GM12873 (cell line): ENCODE measurements at regions not wholly inside any gene's neighbourhood (a gene's known extent, or its start where the extent isn't known, plus 50 kb on each side); places are given as distances from the start of the nearest gene placed in this dataset.

ENCODE experiments used
- CTCF ChIP-seq: IDR thresholded peaks from 2 replicates; pipeline ENCODE4 v1.5.1; 2012; ENCODE audit warnings: low read depth, mild to moderate bottlenecking, moderate library complexity, low read length, control low read depth; ENCODE audit not compliant: insufficient read depth; ENCODE audit errors: missing control alignments

- no peak for TF ChIP-seq CTCF
These were observed 717.7 kb downstream of the BRINP1 start for GRCh38 chr9:118651511-118651910.

- no peak for TF ChIP-seq CTCF
These were observed 717.0 kb downstream of the BRINP1 start for GRCh38 chr9:118652258-118652657.

GRCh38 chr9:118652912-118653311, 716.3 kb downstream of the BRINP1 start:
- no peak for TF ChIP-seq CTCF

GRCh38 chr9:118659011-118659410, 710.2 kb downstream of the BRINP1 start:
- no peak for TF ChIP-seq CTCF

- no peak for TF ChIP-seq CTCF
These were observed 703.9 kb downstream of the BRINP1 start for GRCh38 chr9:118665226-118665919.

GRCh38 chr9:118670011-118670953, 699.0 kb downstream of the BRINP1 start:
- no peak for TF ChIP-seq CTCF

GRCh38 chr9:118674942-118675341, 694.3 kb downstream of the BRINP1 start:
- TF ChIP-seq CTCF, result no peak
